NCI-H1417 (cell line): ENCODE measurements at regions not wholly inside any gene's neighbourhood (a gene's known extent, or its start where the extent isn't known, plus 50 kb on each side); places are given as distances from the start of the nearest gene placed in this dataset.

ENCODE experiments used
- DNase-seq, 3 experiments: peaks; one replicate each; lab custom pipeline; 2025; lab: John Stamatoyannopoulos, UW

- no peak for DNase-seq
Measured at GRCh38 chr7:134391223-134391622, 67.7 kb downstream of the AKR1B1 start.

GRCh38 chr7:134388336-134389019 is 70.4 kb downstream of the AKR1B1 start:
- DNase-seq = no peak

GRCh38 chr7:134378562-134378961 is 61.8 kb upstream of the SLC35B4 start:
- DNase-seq = no peak

GRCh38 chr7:134376693-134377092 is 60.0 kb upstream of the SLC35B4 start:
- no peak for DNase-seq

GRCh38 chr7:134375206-134375605 is 58.5 kb upstream of the SLC35B4 start:
- DNase-seq = no peak

- DNase-seq = no peak
Measured at GRCh38 chr7:134374791-134375190, 58.1 kb upstream of the SLC35B4 start.

GRCh38 chr7:134374291-134374690 is 57.6 kb upstream of the SLC35B4 start:
- no peak for DNase-seq

GRCh38 chr7:134372858-134373257 is 56.1 kb upstream of the SLC35B4 start:
- DNase-seq = no peak

- DNase-seq = no peak
Measured at GRCh38 chr7:134371971-134372370, 55.2 kb upstream of the SLC35B4 start.

GRCh38 chr7:134371536-134371935 is 54.8 kb upstream of the SLC35B4 start:
- DNase-seq = peak in 2 of 3 experiments; percentile 41 to 81

- DNase-seq = no peak
Measured at GRCh38 chr7:134370135-134370534, 53.4 kb upstream of the SLC35B4 start.

GRCh38 chr7:134368851-134369544 is 52.3 kb upstream of the SLC35B4 start:
- DNase-seq = peak in 2 of 3 experiments; percentile 31 to 58

- DNase-seq = no peak
Measured at GRCh38 chr7:134367956-134368749, 51.4 kb upstream of the SLC35B4 start.
